SK-N-SH (cell line): ENCODE measurements at regions not wholly inside any gene's neighbourhood (a gene's known extent, or its start where the extent isn't known, plus 50 kb on each side); places are given as distances from the start of the nearest gene placed in this dataset.

Source experiments
- CTCF ChIA-PET: fragments of 300-600, 350-600 bp; formaldehyde crosslinking; extraction: SDS; loops from one replicate; lab custom pipeline; 2021; lab: Yijun Ruan, JAX
- POLR2A ChIA-PET: fragments of 350-600 bp; sonication (Branson Sonifier 250); formaldehyde crosslinking; extraction: SDS; loops from one replicate; lab custom pipeline; 2020; ENCODE audit warnings: antibody characterized with exemption, inconsistent platforms; lab: Yijun Ruan, JAX
- DNase-seq: peaks from one replicate; pipeline ENCODE4 v3.0.0; 2012
- H2AFZ ChIP-seq: fragments of 200-600 bp; sonication (generic); 2 replicates; pipeline ENCODE4 v1.8.1; 2016; ENCODE audit warnings: antibody characterized with exemption, mild to moderate bottlenecking, low read depth
- H3F3A ChIP-seq: fragments of 200-600 bp; sonication (generic); replicated peaks from 2 replicates; pipeline ENCODE3; 2016; ENCODE audit warnings: antibody characterized with exemption, mild to moderate bottlenecking; ENCODE audit not compliant: insufficient read depth
- H3K27ac ChIP-seq, 2 experiments: fragments of 200-500 bp in 1 of 2; fragments of 200-600 bp in 1 of 2; sonication (Bioruptor generic) in 1 of 2; sonication (generic), shearing (Covaris generic) in 1 of 2; 2 replicates each; pipeline versions ENCODE4 v1.5.1 to v1.6.1; 2014 to 2016; ENCODE audit warnings: low read depth in 2 of 2, inconsistent platforms in 1 of 2, low read length in 1 of 2, mild to moderate bottlenecking in 1 of 2, mixed read lengths in 1 of 2
- H3K27me3 ChIP-seq: fragments of 200-600 bp; sonication (generic), shearing (Covaris generic); 2 replicates; pipeline ENCODE4 v1.6.1; 2016; ENCODE audit warnings: mixed run types; ENCODE audit not compliant: insufficient read depth
- H3K36me3 ChIP-seq, 2 experiments: fragments of 200-500 bp in 1 of 2; fragments of 200-600 bp in 1 of 2; sonication (Bioruptor generic) in 1 of 2; sonication (generic) in 1 of 2; replicated peaks in 1 of 2; 2 replicates each; pipeline versions ENCODE3 to v1.5.1; 2014 to 2016; ENCODE audit warnings: low read length in 1 of 2, mild to moderate bottlenecking in 1 of 2; ENCODE audit not compliant: insufficient read depth in 2 of 2, control insufficient read depth in 1 of 2
- H3K4me1 ChIP-seq, 2 experiments: fragments of 200-500 bp in 1 of 2; fragments of 200-600 bp in 1 of 2; sonication (Bioruptor generic) in 1 of 2; sonication (generic), shearing (Covaris generic) in 1 of 2; 2 replicates each; pipeline versions ENCODE4 v1.5.1 to v1.6.1; 2014 to 2016; ENCODE audit warnings: low read depth in 1 of 2, low read length in 1 of 2, mixed run types in 1 of 2; ENCODE audit not compliant: insufficient read depth in 2 of 2, control insufficient read depth in 1 of 2
- H3K4me2 ChIP-seq: fragments of 200-600 bp; sonication (generic), shearing (Covaris generic); 2 replicates; pipeline ENCODE4 v1.6.1; 2017; ENCODE audit warnings: mixed run types
- H3K4me3 ChIP-seq, 2 experiments: fragments of 200-500 bp in 1 of 2; fragments of 200-600 bp in 1 of 2; sonication (Bioruptor generic) in 1 of 2; sonication (generic), shearing (Covaris generic) in 1 of 2; 2 replicates each; pipeline versions ENCODE4 v1.5.1 to v1.8.1; 2014 to 2016; ENCODE audit warnings: low read depth in 2 of 2, inconsistent platforms in 1 of 2, low read length in 1 of 2, mild to moderate bottlenecking in 1 of 2, mixed read lengths in 1 of 2, moderate library complexity in 1 of 2
- H3K79me2 ChIP-seq: fragments of 200-600 bp; sonication (generic); 2 replicates; pipeline ENCODE4 v1.8.1; 2017; ENCODE audit warnings: mild to moderate bottlenecking; ENCODE audit not compliant: insufficient read depth
- H3K9ac ChIP-seq: fragments of 200-600 bp; sonication (generic); 2 replicates; pipeline ENCODE4 v1.6.1; 2017; ENCODE audit warnings: mixed run types
- H3K9me2 ChIP-seq: fragments of 200-600 bp; sonication (generic); 2 replicates; pipeline ENCODE4 v1.6.1; 2017; ENCODE audit warnings: mixed run types
- H3K9me3 ChIP-seq: fragments of 200-600 bp; sonication (generic); 2 replicates; pipeline ENCODE4 v1.6.1; 2017; ENCODE audit warnings: mixed run types, mild to moderate bottlenecking, moderate library complexity
- H4K20me1 ChIP-seq: fragments of 200-600 bp; sonication (generic); 2 replicates; pipeline ENCODE4 v1.6.1; 2017; ENCODE audit warnings: mild to moderate bottlenecking, mixed run types; ENCODE audit not compliant: insufficient read depth
- CTCF ChIP-seq: fragments of 200-600 bp; sonication (generic); IDR thresholded peaks from 2 replicates; pipeline ENCODE4 v1.6.1; 2017; ENCODE audit warnings: antibody characterized with exemption, mild to moderate bottlenecking, moderate library complexity
- EP300 ChIP-seq, 2 experiments: IDR thresholded peaks; 2 replicates each; pipeline versions ENCODE4 v1.4.0 to v1.6.1; 2012; ENCODE audit warnings: borderline replicate concordance in 1 of 2, low read depth in 1 of 2, low read length in 1 of 2
- FOXJ3 ChIP-seq: sonication (generic); formaldehyde crosslinking; IDR thresholded peaks from 2 replicates; pipeline ENCODE4 v1.5.1; 2020; ENCODE audit warnings: mild to moderate bottlenecking, missing genetic modification reagents
- GATA2 ChIP-seq: sonication (generic); formaldehyde crosslinking; IDR thresholded peaks from 2 replicates; pipeline ENCODE4 v1.5.0; 2020; ENCODE audit warnings: mild to moderate bottlenecking, missing genetic modification reagents
- NRF1 ChIP-seq: IDR thresholded peaks from 2 replicates; pipeline ENCODE4 v1.6.1; 2012; ENCODE audit warnings: low read depth, mild to moderate bottlenecking, low read length
- POLR2AphosphoS5 ChIP-seq: IDR thresholded peaks from 2 replicates; pipeline ENCODE4 v1.6.1; 2012; ENCODE audit warnings: low read depth, low read length
- RCOR1 ChIP-seq: fragments of 150-350 bp; IDR thresholded peaks from 2 replicates; pipeline ENCODE4 v1.6.1; 2017; ENCODE audit warnings: antibody characterized with exemption, low read length
- RXRA ChIP-seq: IDR thresholded peaks from 2 replicates; pipeline ENCODE4 v1.4.0; 2012; ENCODE audit warnings: low read depth, mild to moderate bottlenecking, borderline replicate concordance
- SIN3A ChIP-seq: IDR thresholded peaks from 2 replicates; pipeline ENCODE4 v1.6.1; 2012; ENCODE audit warnings: low read depth, mild to moderate bottlenecking, low read length, moderate library complexity, borderline replicate concordance
- SMC3 ChIP-seq: IDR thresholded peaks from 2 replicates; pipeline ENCODE4 v1.6.1; 2012; ENCODE audit warnings: low read depth, low read length, improper control_type of control experiment
- TAF1 ChIP-seq: IDR thresholded peaks from 2 replicates; pipeline ENCODE4 v1.6.1; 2012; ENCODE audit warnings: low read depth, mild to moderate bottlenecking, low read length, moderate library complexity, borderline replicate concordance
- TEAD4 ChIP-seq: IDR thresholded peaks from 2 replicates; pipeline ENCODE4 v1.4.0; 2012; ENCODE audit warnings: mild to moderate bottlenecking, borderline replicate concordance; ENCODE audit not compliant: insufficient read depth
- YY1 ChIP-seq: IDR thresholded peaks from 2 replicates; pipeline ENCODE4 v1.4.0; 2012; ENCODE audit warnings: low read depth, mild to moderate bottlenecking
- WGBS: methylation state at CpG from one replicate; pipeline ENCODE4 v1.1.6; 2017; ENCODE audit warnings: low lambda C conversion rate; 5-methylcytosine and 5-hydroxymethylcytosine counted together
- TF ChIP-seq, protein P1 (sequence below): IDR thresholded peaks from 2 replicates; pipeline ENCODE4 v1.6.1; 2012; ENCODE audit warnings: mild to moderate bottlenecking, low read depth, low read length, moderate library complexity

DNA sequence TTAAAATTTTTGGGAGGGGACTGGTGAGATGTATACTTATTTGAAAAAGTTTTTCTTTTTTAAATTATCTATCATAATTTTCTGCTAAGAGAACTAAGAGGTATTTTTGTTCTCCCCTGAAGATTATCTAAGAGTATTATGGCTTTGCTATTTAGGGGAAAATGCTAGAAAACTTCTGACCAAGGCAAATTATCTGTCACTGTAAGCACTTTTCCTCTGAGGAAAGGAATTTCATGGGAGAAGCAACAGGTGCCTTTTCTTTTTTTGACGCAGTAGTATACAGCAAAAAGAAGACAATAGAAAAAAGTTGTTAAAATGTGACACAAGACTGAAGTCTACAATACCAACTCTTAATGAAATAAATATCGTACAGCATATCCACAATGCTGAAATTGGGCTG, 201.6 kb upstream of the NANOGP8 start:
- H3F3A ChIP-seq = no peaks in the 10 kb centered on the region
- H3K4me2 ChIP-seq = no peak overlapping the region
- no peaks in the 10 kb centered on the region for H3K79me2 ChIP-seq
- no peak for TF ChIP-seq YY1
- no peak for TF ChIP-seq GATA2
- no peak for TF ChIP-seq EP300 (IDR thresholded peaks at IDR 0.05; ENCODE audit: borderline replicate concordance in 1 of 2, low read depth in 1 of 2, low read length in 1 of 2)
- no peak for TF ChIP-seq TEAD4
- no peak for TF ChIP-seq TAF1
- no peak for TF ChIP-seq POLR2AphosphoS5
- TF ChIP-seq, protein P1, sequence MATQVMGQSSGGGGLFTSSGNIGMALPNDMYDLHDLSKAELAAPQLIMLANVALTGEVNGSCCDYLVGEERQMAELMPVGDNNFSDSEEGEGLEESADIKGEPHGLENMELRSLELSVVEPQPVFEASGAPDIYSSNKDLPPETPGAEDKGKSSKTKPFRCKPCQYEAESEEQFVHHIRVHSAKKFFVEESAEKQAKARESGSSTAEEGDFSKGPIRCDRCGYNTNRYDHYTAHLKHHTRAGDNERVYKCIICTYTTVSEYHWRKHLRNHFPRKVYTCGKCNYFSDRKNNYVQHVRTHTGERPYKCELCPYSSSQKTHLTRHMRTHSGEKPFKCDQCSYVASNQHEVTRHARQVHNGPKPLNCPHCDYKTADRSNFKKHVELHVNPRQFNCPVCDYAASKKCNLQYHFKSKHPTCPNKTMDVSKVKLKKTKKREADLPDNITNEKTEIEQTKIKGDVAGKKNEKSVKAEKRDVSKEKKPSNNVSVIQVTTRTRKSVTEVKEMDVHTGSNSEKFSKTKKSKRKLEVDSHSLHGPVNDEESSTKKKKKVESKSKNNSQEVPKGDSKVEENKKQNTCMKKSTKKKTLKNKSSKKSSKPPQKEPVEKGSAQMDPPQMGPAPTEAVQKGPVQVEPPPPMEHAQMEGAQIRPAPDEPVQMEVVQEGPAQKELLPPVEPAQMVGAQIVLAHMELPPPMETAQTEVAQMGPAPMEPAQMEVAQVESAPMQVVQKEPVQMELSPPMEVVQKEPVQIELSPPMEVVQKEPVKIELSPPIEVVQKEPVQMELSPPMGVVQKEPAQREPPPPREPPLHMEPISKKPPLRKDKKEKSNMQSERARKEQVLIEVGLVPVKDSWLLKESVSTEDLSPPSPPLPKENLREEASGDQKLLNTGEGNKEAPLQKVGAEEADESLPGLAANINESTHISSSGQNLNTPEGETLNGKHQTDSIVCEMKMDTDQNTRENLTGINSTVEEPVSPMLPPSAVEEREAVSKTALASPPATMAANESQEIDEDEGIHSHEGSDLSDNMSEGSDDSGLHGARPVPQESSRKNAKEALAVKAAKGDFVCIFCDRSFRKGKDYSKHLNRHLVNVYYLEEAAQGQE = no peak
- no peak for TF ChIP-seq SIN3A
- TF ChIP-seq FOXJ3 (CRISPR knock-in tag) = no peak
- no peak for TF ChIP-seq CTCF
- TF ChIP-seq NRF1 = no peak
- TF ChIP-seq, all 33 proteins: peak for 0
- ChIA-PET CTCF (interaction anchor here (4.6 kb wide), 1 partner anchor 158 kb away, joined by 128 read pairs; no protein-coding TSS in a partner anchor), POLR2A (no interaction called here)
- no peaks in the 10 kb centered on the region for H3K9me3 ChIP-seq
- DNase-seq = no peak
- H3K4me3 ChIP-seq = no peak overlapping the region
- H3K4me1 ChIP-seq = peaks cover 0 to 25% of the 10 kb centered on the region in 2 experiments; a peak in 2 of 4 replicates
- H2AFZ ChIP-seq = no peak overlapping the region
- no peak overlapping the region for H3K27ac ChIP-seq
- no peaks in the 10 kb centered on the region for H4K20me1 ChIP-seq
- WGBS = 79% methylated on average over 2 of the region's 2 CpGs
- H3K27me3 ChIP-seq = no peaks in the 10 kb centered on the region
- no peaks in the 10 kb centered on the region for H3K9me2 ChIP-seq
- H3K9ac ChIP-seq = no peak overlapping the region
- no peaks in the 10 kb centered on the region for H3K36me3 ChIP-seq

- Histone ChIP-seq H3K36me3 (no peaks in the 10 kb centered on the region), H2AFZ (no peak overlapping the region), H3K9me3 (no peaks in the 10 kb centered on the region), H3K4me3 (no peak overlapping the region), H3K9ac (no peak overlapping the region), H3F3A (no peaks in the 10 kb centered on the region), H4K20me1 (no peaks in the 10 kb centered on the region), H3K4me2 (no peak overlapping the region)
- CTCF ChIA-PET = interaction anchor here (1.3 kb wide), 1 partner anchor 195 kb away, joined by 4 read pairs; no protein-coding TSS in a partner anchor
- no peak for TF ChIP-seq FOXJ3 (CRISPR knock-in tag)
- TF ChIP-seq RCOR1 = no peak
- TF ChIP-seq RXRA = no peak
- no peak for TF ChIP-seq SMC3
- TF ChIP-seq, all 33 proteins: peak for 0
- POLR2A ChIA-PET = no interaction called here
- Histone ChIP-seq H3K4me1 (peaks cover 0 to 9% of the 10 kb centered on the region in 2 experiments; a peak in 1 of 4 replicates), H3K79me2 (no peaks in the 10 kb centered on the region), H3K27ac (no peak overlapping the region), H3K9me2 (no peaks in the 10 kb centered on the region), H3K27me3 (no peaks in the 10 kb centered on the region)
- no peak for DNase-seq
- 66% methylated on average over 3 of the region's 3 CpGs for WGBS
Measured at GRCh38 chr15:35282965-35283496, 197.9 kb upstream of the NANOGP8 start.
